HFFc6 (cell line): ENCODE measurements at regions not wholly inside any gene's neighbourhood (a gene's known extent, or its start where the extent isn't known, plus 50 kb on each side); places are given as distances from the start of the nearest gene placed in this dataset.

Experiments
- DNase-seq: peaks from one replicate; pipeline ENCODE4 v3.0.0-alpha.2; 2018
- H3K27ac Mint-ChIP-seq: 2 replicates; pipeline ENCODE4 v1.8.0; 2020; ENCODE audit warnings: mild to moderate bottlenecking, mixed read lengths
- H3K27me3 Mint-ChIP-seq: 2 replicates; pipeline ENCODE4 v1.8.0; 2021; ENCODE audit warnings: mild to moderate bottlenecking, moderate library complexity, mixed read lengths; ENCODE audit not compliant: insufficient read depth
- H3K36me3 Mint-ChIP-seq: 2 replicates; pipeline ENCODE4 v1.8.0; 2021; ENCODE audit warnings: low read depth, mixed read lengths
- H3K4me1 Mint-ChIP-seq: 2 replicates; pipeline ENCODE4 v1.8.0; 2020; ENCODE audit warnings: low read depth, mixed read lengths
- H3K4me3 Mint-ChIP-seq: 2 replicates; pipeline ENCODE4 v1.8.0; 2020; ENCODE audit warnings: mild to moderate bottlenecking, moderate library complexity, mixed read lengths
- H3K9me3 Mint-ChIP-seq: 2 replicates; pipeline ENCODE4 v1.8.0; 2020; ENCODE audit warnings: mild to moderate bottlenecking, mixed read lengths
- TF ChIP-seq, protein P1 (sequence below): fragments of 200-600 bp; sonication (generic); IDR thresholded peaks from 2 replicates; pipeline ENCODE4 v1.5.0; 2021; ENCODE audit warnings: antibody characterized with exemption, mild to moderate bottlenecking

DNA sequence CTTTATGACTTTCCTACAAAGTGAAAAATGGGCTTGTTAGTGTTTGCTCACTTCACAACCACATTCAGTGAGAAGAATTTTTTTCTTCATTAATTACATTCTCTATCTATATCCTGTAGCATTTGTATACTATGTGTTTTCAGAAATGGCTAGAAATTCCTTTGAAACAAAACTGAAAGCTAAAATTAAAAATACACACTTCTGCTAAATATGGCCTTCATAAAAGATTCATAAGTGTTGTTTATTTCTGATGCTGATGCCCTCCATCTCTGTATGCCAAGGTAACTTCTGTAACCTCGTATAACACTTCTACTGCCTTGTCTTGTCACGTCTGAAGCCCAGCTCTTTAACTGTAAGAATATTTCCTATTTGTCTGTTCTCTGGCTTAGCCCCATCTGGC, 59.8 kb downstream of the PMAIP1 start:
- peaks cover 35% of the 10 kb centered on the region for H3K4me1 Mint-ChIP-seq
- no peak overlapping the region for H3K27ac Mint-ChIP-seq
- H3K4me3 Mint-ChIP-seq, result no peak overlapping the region
- H3K9me3 Mint-ChIP-seq, result no peaks in the 10 kb centered on the region
- H3K36me3 Mint-ChIP-seq, result no peaks in the 10 kb centered on the region
- TF ChIP-seq, protein P1, sequence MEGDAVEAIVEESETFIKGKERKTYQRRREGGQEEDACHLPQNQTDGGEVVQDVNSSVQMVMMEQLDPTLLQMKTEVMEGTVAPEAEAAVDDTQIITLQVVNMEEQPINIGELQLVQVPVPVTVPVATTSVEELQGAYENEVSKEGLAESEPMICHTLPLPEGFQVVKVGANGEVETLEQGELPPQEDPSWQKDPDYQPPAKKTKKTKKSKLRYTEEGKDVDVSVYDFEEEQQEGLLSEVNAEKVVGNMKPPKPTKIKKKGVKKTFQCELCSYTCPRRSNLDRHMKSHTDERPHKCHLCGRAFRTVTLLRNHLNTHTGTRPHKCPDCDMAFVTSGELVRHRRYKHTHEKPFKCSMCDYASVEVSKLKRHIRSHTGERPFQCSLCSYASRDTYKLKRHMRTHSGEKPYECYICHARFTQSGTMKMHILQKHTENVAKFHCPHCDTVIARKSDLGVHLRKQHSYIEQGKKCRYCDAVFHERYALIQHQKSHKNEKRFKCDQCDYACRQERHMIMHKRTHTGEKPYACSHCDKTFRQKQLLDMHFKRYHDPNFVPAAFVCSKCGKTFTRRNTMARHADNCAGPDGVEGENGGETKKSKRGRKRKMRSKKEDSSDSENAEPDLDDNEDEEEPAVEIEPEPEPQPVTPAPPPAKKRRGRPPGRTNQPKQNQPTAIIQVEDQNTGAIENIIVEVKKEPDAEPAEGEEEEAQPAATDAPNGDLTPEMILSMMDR, result no peak
- no peak for DNase-seq
- H3K27me3 Mint-ChIP-seq, result peaks cover 1% of the 10 kb centered on the region; the same call in 1 of the 2 replicates

DNA sequence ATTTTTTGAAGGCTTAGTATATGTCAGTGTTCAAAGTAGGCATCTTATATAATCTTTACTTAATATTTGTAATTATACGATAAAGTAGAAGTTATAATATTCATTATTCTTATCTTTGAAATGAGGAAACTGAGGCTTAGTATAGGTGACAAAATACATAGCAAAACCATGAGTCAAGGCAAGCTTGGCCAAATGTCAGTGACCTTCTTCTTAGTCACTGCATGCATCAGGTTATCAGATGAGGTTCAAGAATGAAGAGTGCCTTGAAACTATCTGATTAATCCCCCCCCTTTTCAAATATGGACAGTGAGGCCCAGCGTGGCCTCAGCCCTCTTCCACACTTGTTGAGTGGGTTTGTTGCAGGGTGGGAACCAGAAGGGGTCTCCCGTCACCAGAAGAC, 59.3 kb downstream of the PMAIP1 start:
- no peak overlapping the region for H3K4me3 Mint-ChIP-seq
- no peaks in the 10 kb centered on the region for H3K36me3 Mint-ChIP-seq
- H3K27ac Mint-ChIP-seq, result no peak overlapping the region
- DNase-seq, result no peak
- no peaks in the 10 kb centered on the region for H3K9me3 Mint-ChIP-seq
- no peaks in the 10 kb centered on the region; the same call in 1 of the 2 replicates for H3K27me3 Mint-ChIP-seq
- peaks cover 40% of the 10 kb centered on the region for H3K4me1 Mint-ChIP-seq
- TF ChIP-seq, protein P1, result no peak

DNA sequence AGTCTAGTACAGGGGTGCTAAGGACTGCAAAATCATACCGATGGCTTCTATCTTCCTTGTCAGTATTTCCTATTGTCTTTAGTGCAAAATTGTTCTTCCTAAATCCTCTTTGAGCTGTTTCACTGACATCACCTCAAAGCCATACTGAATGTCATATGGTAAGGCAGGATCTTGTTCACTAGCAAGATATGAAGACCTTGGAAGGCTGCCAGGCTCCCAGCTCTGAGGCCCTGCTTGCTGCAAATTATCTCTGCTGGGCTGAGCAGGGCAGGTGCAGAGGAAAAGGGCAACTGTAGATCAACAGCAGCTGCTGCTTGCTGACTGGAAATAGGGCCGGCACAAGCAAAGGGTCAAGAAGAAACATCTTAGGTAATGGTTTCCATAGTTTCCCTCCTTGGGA, 58.2 kb downstream of the PMAIP1 start:
- H3K4me1 Mint-ChIP-seq, result peaks cover 51% of the 10 kb centered on the region
- no peaks in the 10 kb centered on the region for H3K36me3 Mint-ChIP-seq
- no peak overlapping the region; the same call in 1 of the 2 replicates for H3K27ac Mint-ChIP-seq
- no peaks in the 10 kb centered on the region; the same call in 1 of the 2 replicates for H3K27me3 Mint-ChIP-seq
- TF ChIP-seq, protein P1, result no peak
- DNase-seq, result peak; percentile 60
- no peak overlapping the region for H3K4me3 Mint-ChIP-seq
- no peaks in the 10 kb centered on the region for H3K9me3 Mint-ChIP-seq

DNA sequence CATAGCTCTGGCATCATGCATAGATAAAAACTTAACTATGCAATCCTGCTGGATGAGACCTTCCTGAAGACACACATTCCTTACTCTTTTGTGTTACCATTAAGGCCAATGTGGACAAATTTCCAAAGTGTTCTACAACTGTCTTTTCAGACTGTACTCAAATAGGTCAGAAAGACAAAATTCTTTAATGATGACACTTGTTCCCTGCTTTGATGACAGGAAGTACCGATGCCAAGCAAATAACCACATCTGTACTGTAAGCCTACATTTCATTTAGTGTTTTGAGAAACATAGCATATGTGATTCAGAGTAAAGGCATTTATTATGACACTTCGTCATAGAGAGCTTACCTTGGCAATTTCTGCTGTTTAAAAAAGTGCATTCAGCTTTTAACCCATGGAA, 55.0 kb downstream of the PMAIP1 start:
- peak; percentile 52 for DNase-seq
- Mint-ChIP-seq H3K27ac (peak overlapping the region; percentile 19; the same call in 1 of the 2 replicates), H3K36me3 (no peaks in the 10 kb centered on the region), H3K27me3 (no peaks in the 10 kb centered on the region; the same call in 1 of the 2 replicates), H3K4me3 (no peak overlapping the region), H3K9me3 (no peaks in the 10 kb centered on the region), H3K4me1 (peaks cover 66% of the 10 kb centered on the region)
- TF ChIP-seq, protein P1, result no peak

DNA sequence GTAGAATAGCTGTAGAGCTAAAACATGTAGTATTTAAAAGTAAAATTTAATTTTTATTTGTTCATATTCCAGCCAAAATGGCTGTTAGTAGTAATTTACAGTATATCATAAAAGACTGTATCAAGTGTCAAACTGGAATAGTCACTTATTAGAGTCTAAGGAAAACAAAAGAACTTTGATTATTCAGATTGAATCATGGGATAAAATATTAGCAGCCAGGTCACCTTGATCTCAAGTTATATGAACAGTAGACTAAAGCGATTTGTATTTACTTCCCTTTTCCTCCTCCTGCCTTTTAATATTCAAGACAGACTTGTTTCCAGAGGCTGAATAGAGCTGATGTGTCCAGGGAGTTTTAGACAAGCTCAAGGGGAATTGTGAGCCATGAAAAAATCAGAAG, 54.4 kb downstream of the PMAIP1 start:
- H3K27me3 Mint-ChIP-seq, result no peaks in the 10 kb centered on the region
- H3K4me1 Mint-ChIP-seq, result peaks cover 61% of the 10 kb centered on the region
- H3K9me3 Mint-ChIP-seq, result no peaks in the 10 kb centered on the region
- no peak for DNase-seq
- no peaks in the 10 kb centered on the region for H3K36me3 Mint-ChIP-seq
- TF ChIP-seq, protein P1, result no peak
- peak overlapping the region; percentile 19; the same call in 1 of the 2 replicates for H3K27ac Mint-ChIP-seq
- no peak overlapping the region for H3K4me3 Mint-ChIP-seq
